SU-DHL-6 (cell line): ENCODE measurements at regions not wholly inside any gene's neighbourhood (a gene's known extent, or its start where the extent isn't known, plus 50 kb on each side); places are given as distances from the start of the nearest gene placed in this dataset.

Experiments
- H2AFZ ChIP-seq: fragments of 200-600 bp; sonication (generic); 2 replicates; pipeline ENCODE4 v1.6.1; 2014; ENCODE audit warnings: low read depth, mild to moderate bottlenecking, moderate library complexity, mixed read lengths, antibody characterized with exemption, low read length; ENCODE audit not compliant: severe bottlenecking
- H3F3A ChIP-seq: fragments of 200-600 bp; shearing (Covaris generic); 2 replicates; pipeline ENCODE4 v1.6.0; 2016; ENCODE audit warnings: antibody characterized with exemption, mild to moderate bottlenecking; ENCODE audit not compliant: insufficient read depth
- H3K27ac ChIP-seq: fragments of 200-600 bp; sonication (generic); 2 replicates; pipeline ENCODE4 v1.5.1; 2016; ENCODE audit warnings: low read depth, mild to moderate bottlenecking, low read length, moderate library complexity, mixed read lengths
- H3K27me3 ChIP-seq: fragments of 200-600 bp; sonication (generic), shearing (Covaris generic); 2 replicates; pipeline ENCODE4 v1.6.0; 2014; ENCODE audit warnings: mild to moderate bottlenecking, low read length
- H3K36me3 ChIP-seq: fragments of 200-600 bp; sonication (generic); 2 replicates; pipeline ENCODE4 v1.6.1; 2014; ENCODE audit warnings: mild to moderate bottlenecking, low read length, mixed read lengths
- H3K4me2 ChIP-seq: fragments of 300-600, 200-600 bp; shearing (Covaris generic), sonication (generic); 2 replicates; pipeline ENCODE4 v1.6.0; 2014; ENCODE audit warnings: low read length, low read depth, mild to moderate bottlenecking; ENCODE audit not compliant: poor library complexity, severe bottlenecking
- H3K4me3 ChIP-seq: fragments of 200-600 bp; sonication (generic); 2 replicates; pipeline ENCODE4 v1.5.1; 2014; ENCODE audit warnings: antibody characterized with exemption, low read length, mild to moderate bottlenecking, mixed read lengths; ENCODE audit not compliant: insufficient read depth, poor library complexity, severe bottlenecking
- H3K79me2 ChIP-seq: fragments of 200-600 bp; sonication (generic); 2 replicates; pipeline ENCODE4 v1.6.1; 2014; ENCODE audit warnings: mild to moderate bottlenecking, low read length, moderate library complexity; ENCODE audit not compliant: insufficient read depth
- H3K9ac ChIP-seq: fragments of 200-600 bp; sonication (generic); 2 replicates; pipeline ENCODE4 v1.7.0; 2014; ENCODE audit warnings: mild to moderate bottlenecking, low read length
- H3K9me2 ChIP-seq: fragments of 200-600 bp; sonication (generic); replicated peaks from 2 replicates; pipeline ENCODE4 v1.6.1; 2014; ENCODE audit warnings: low read length; ENCODE audit not compliant: insufficient read depth
- H3K9me3 ChIP-seq: fragments of 200-600 bp; sonication (generic); 2 replicates; pipeline ENCODE4 v1.6.1; 2014; ENCODE audit warnings: low read length, mixed read lengths; ENCODE audit not compliant: insufficient read depth
- H4K20me1 ChIP-seq: fragments of 200-600 bp; sonication (generic); 2 replicates; pipeline ENCODE4 v1.6.1; 2014; ENCODE audit warnings: low read depth, mild to moderate bottlenecking, antibody characterized with exemption, low read length, moderate library complexity, mixed read lengths
- CTCF ChIP-seq: fragments of 200-600 bp; sonication (generic); IDR thresholded peaks from one replicate; pipeline ENCODE4 v1.5.1; 2017; ENCODE audit warnings: antibody characterized with exemption, mild to moderate bottlenecking, low read length, moderate library complexity; ENCODE audit not compliant: insufficient read depth, poor library complexity, severe bottlenecking
- EZH2phosphoT487 ChIP-seq: fragments of 200-600 bp; sonication (generic), shearing (Covaris generic); conservative IDR thresholded peaks from 2 replicates; pipeline ENCODE4 v1.6.1; 2018; ENCODE audit warnings: mild to moderate bottlenecking, antibody characterized with exemption, low read length, moderate library complexity, mixed read lengths

GRCh38 chr15:36232491-36232890 lies 346.9 kb upstream of the CDIN1 start:
- Histone ChIP-seq H3K27me3 (no peaks in the 10 kb centered on the region), H3F3A (no peaks in the 10 kb centered on the region), H3K36me3 (no peaks in the 10 kb centered on the region), H3K4me3 (no peak overlapping the region), H2AFZ (no peak overlapping the region), H3K4me2 (no peak overlapping the region), H3K27ac (no peak overlapping the region), H3K79me2 (no peaks in the 10 kb centered on the region), H4K20me1 (no peaks in the 10 kb centered on the region), H3K9ac (no peak overlapping the region), H3K9me2 (no peaks in the 10 kb centered on the region), H3K9me3 (no peaks in the 10 kb centered on the region)
- no peak for TF ChIP-seq CTCF
- no peak for TF ChIP-seq EZH2phosphoT487

GRCh38 chr15:36234743-36235142 lies 344.7 kb upstream of the CDIN1 start:
- no peak overlapping the region for H3K4me3 ChIP-seq
- no peaks in the 10 kb centered on the region for H3K36me3 ChIP-seq
- H3F3A ChIP-seq, result no peaks in the 10 kb centered on the region
- TF ChIP-seq CTCF, result no peak
- no peak for TF ChIP-seq EZH2phosphoT487
- H3K27ac ChIP-seq, result no peak overlapping the region
- no peaks in the 10 kb centered on the region for H3K79me2 ChIP-seq
- no peaks in the 10 kb centered on the region for H3K9me2 ChIP-seq
- H3K9ac ChIP-seq, result no peak overlapping the region
- no peaks in the 10 kb centered on the region for H3K9me3 ChIP-seq
- no peaks in the 10 kb centered on the region for H3K27me3 ChIP-seq
- H3K4me2 ChIP-seq, result no peak overlapping the region
- no peaks in the 10 kb centered on the region for H4K20me1 ChIP-seq
- no peak overlapping the region for H2AFZ ChIP-seq

GRCh38 chr15:36235173-36235572 lies 344.3 kb upstream of the CDIN1 start:
- H4K20me1 ChIP-seq, result no peaks in the 10 kb centered on the region
- H3K9ac ChIP-seq, result no peak overlapping the region
- H3K27me3 ChIP-seq, result no peaks in the 10 kb centered on the region
- no peaks in the 10 kb centered on the region for H3K79me2 ChIP-seq
- H3F3A ChIP-seq, result no peaks in the 10 kb centered on the region
- no peak for TF ChIP-seq CTCF
- no peak for TF ChIP-seq EZH2phosphoT487
- no peak overlapping the region for H2AFZ ChIP-seq
- H3K36me3 ChIP-seq, result no peaks in the 10 kb centered on the region
- no peak overlapping the region for H3K4me3 ChIP-seq
- no peaks in the 10 kb centered on the region for H3K9me2 ChIP-seq
- no peak overlapping the region for H3K27ac ChIP-seq
- no peak overlapping the region for H3K4me2 ChIP-seq
- H3K9me3 ChIP-seq, result no peaks in the 10 kb centered on the region

- H2AFZ ChIP-seq, result no peak overlapping the region
- H3K27me3 ChIP-seq, result no peaks in the 10 kb centered on the region
- no peak for TF ChIP-seq CTCF
- no peak for TF ChIP-seq EZH2phosphoT487
- H3K9ac ChIP-seq, result no peak overlapping the region
- no peaks in the 10 kb centered on the region for H3K9me2 ChIP-seq
- H3K36me3 ChIP-seq, result no peaks in the 10 kb centered on the region
- H3K4me2 ChIP-seq, result no peak overlapping the region
- H3K4me3 ChIP-seq, result no peak overlapping the region
- H4K20me1 ChIP-seq, result no peaks in the 10 kb centered on the region
- no peaks in the 10 kb centered on the region for H3F3A ChIP-seq
- no peaks in the 10 kb centered on the region for H3K9me3 ChIP-seq
- no peak overlapping the region for H3K27ac ChIP-seq
- no peaks in the 10 kb centered on the region for H3K79me2 ChIP-seq
Observed at GRCh38 chr15:36239509-36239908, 339.9 kb upstream of the CDIN1 start.
